D721Med (cell line): ENCODE measurements at regions not wholly inside any gene's neighbourhood (a gene's known extent, or its start where the extent isn't known, plus 50 kb on each side); places are given as distances from the start of the nearest gene placed in this dataset.
A peak's percentile ranks its signal among the peaks of the same experiment; 100 is the strongest.

Source experiments
- DNase-seq: peaks from one replicate; pipeline ENCODE4 v3.0.0; 2011; ENCODE audit warnings: low spot score; ENCODE audit not compliant: insufficient read length
- FAIRE-seq: peaks from 2 replicates; lab custom pipeline; 2011; peaks lifted over from hg19 to GRCh38; lab: Jason Lieb, UNC
- TF ChIP-seq, protein P1 (sequence below): IDR thresholded peaks from 2 replicates; pipeline ENCODE4 v1.5.1; 2012; ENCODE audit warnings: mild to moderate bottlenecking, control low read depth; ENCODE audit not compliant: insufficient read depth; ENCODE audit errors: missing control alignments

GRCh38 chr7:153043440-153043839 is 283.9 kb downstream of the ACTR3B start:
- TF ChIP-seq, protein P1, sequence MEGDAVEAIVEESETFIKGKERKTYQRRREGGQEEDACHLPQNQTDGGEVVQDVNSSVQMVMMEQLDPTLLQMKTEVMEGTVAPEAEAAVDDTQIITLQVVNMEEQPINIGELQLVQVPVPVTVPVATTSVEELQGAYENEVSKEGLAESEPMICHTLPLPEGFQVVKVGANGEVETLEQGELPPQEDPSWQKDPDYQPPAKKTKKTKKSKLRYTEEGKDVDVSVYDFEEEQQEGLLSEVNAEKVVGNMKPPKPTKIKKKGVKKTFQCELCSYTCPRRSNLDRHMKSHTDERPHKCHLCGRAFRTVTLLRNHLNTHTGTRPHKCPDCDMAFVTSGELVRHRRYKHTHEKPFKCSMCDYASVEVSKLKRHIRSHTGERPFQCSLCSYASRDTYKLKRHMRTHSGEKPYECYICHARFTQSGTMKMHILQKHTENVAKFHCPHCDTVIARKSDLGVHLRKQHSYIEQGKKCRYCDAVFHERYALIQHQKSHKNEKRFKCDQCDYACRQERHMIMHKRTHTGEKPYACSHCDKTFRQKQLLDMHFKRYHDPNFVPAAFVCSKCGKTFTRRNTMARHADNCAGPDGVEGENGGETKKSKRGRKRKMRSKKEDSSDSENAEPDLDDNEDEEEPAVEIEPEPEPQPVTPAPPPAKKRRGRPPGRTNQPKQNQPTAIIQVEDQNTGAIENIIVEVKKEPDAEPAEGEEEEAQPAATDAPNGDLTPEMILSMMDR, result no peak
- FAIRE-seq (no peak), DNase-seq (no peak)

GRCh38 chr7:153044981-153045380 is 285.4 kb downstream of the ACTR3B start:
- DNase-seq (peak; percentile 61), FAIRE-seq (peak; percentile 81)
- TF ChIP-seq, protein P1, result no peak

GRCh38 chr7:153047079-153047959 is 287.8 kb downstream of the ACTR3B start:
- TF ChIP-seq, protein P1, result no peak
- no peak for FAIRE-seq
- DNase-seq, result no peak

- TF ChIP-seq, protein P1, result no peak
- DNase-seq, result no peak
- no peak for FAIRE-seq
Observed at GRCh38 chr7:153052206-153052605, 292.7 kb downstream of the ACTR3B start.

GRCh38 chr7:153061910-153062528 is 302.5 kb downstream of the ACTR3B start:
- DNase-seq (no peak), FAIRE-seq (no peak)
- TF ChIP-seq, protein P1, result no peak

DNA sequence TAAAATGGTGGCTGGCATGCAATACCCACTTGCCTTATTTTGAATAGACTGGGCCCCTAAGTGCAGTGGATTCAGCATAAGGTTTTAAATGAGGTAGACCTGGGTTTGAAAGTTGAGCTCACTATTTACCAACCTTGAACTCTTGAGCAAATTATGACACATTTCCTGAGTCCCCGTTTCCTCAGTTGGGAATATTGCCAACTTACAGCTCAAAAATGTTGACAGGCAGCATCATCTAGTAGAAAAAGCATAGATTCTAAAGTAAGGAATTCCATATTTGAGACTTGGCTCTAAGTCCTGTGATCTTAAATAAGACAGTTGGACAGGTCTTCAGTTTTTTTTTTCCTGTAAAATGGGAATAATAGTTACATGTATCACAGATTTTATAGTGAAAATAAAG is 305.5 kb downstream of the ACTR3B start:
- TF ChIP-seq, protein P1, result no peak
- DNase-seq (no peak), FAIRE-seq (no peak)

- DNase-seq, result no peak
- TF ChIP-seq, protein P1, result no peak
- FAIRE-seq, result no peak
Observed at GRCh38 chr7:153066711-153067110, 307.2 kb downstream of the ACTR3B start.
